PC-3 (cell line): ENCODE measurements at regions not wholly inside any gene's neighbourhood (a gene's known extent, or its start where the extent isn't known, plus 50 kb on each side); places are given as distances from the start of the nearest gene placed in this dataset.

Source experiments
- CTCF ChIP-seq: fragments of 300-600 bp; sonication (generic); conservative IDR thresholded peaks from 2 replicates; pipeline ENCODE4 v1.5.1; 2017; ENCODE audit warnings: antibody characterized with exemption, low read depth, mild to moderate bottlenecking, low read length
- EZH2 ChIP-seq: fragments of 300-600 bp; sonication (generic); IDR thresholded peaks from one replicate; pipeline ENCODE4 v1.6.1; 2017; ENCODE audit warnings: antibody characterized with exemption, mild to moderate bottlenecking, low read length; ENCODE audit not compliant: unreplicated experiment
- EZH2phosphoT487 ChIP-seq: fragments of 300-600 bp; sonication (generic); IDR thresholded peaks from 2 replicates; pipeline ENCODE4 v1.6.1; 2018; ENCODE audit warnings: mild to moderate bottlenecking, antibody characterized with exemption, low read length, borderline replicate concordance

DNA sequence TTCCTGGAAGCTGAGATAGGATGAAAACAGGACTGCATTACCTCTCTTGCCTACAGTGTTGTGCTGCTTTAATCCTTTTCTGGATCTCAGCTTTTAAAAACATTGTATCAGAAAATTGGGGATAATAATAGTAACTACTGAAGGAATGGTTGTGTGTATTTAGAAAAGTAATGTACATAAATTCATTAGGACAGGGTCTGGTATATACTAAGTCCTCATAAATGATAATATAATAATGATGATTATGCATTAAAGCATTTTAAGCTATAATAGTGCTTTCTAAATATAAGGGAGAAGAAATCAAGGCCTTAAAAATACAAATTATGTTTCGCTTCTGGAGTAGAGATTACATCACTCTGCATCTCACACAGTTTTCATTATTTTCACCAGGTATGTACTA lies 530.1 kb downstream of the ZNF385D start:
- TF ChIP-seq CTCF (no peak), EZH2 (no peak), EZH2phosphoT487 (no peak)
